H9 (cell line): ENCODE measurements at regions not wholly inside any gene's neighbourhood (a gene's known extent, or its start where the extent isn't known, plus 50 kb on each side); places are given as distances from the start of the nearest gene placed in this dataset.

Source experiments
- DNase-seq: peaks from one replicate; pipeline ENCODE4 v3.0.0-alpha.2; 2017
- H2AFZ ChIP-seq: one replicate; pipeline ENCODE4 v1.6.1; 2013; ENCODE audit warnings: mild to moderate bottlenecking, low read length, control low read depth, moderate library complexity
- H2AK5ac ChIP-seq: 2 replicates; pipeline ENCODE4 v1.6.1; 2013; ENCODE audit warnings: low read length, control low read depth, mixed read lengths; ENCODE audit not compliant: insufficient read length
- H2BK120ac ChIP-seq: one replicate; pipeline ENCODE4 v1.6.1; 2013; ENCODE audit warnings: low read depth, mild to moderate bottlenecking, low read length, control low read depth, inconsistent platforms; ENCODE audit not compliant: poor library complexity, severe bottlenecking
- H2BK12ac ChIP-seq: 2 replicates; pipeline ENCODE4 v1.6.1; 2013; ENCODE audit warnings: low read length, control low read depth, mixed read lengths, low read depth; ENCODE audit not compliant: insufficient read length
- H2BK15ac ChIP-seq: 2 replicates; pipeline ENCODE4 v1.6.1; 2013; ENCODE audit warnings: low read depth, low read length, control low read depth
- H2BK20ac ChIP-seq: one replicate; pipeline ENCODE4 v1.6.1; 2013; ENCODE audit warnings: low read depth, mild to moderate bottlenecking, low read length, control low read depth, inconsistent platforms; ENCODE audit not compliant: poor library complexity, severe bottlenecking
- H2BK5ac ChIP-seq: 2 replicates; pipeline ENCODE4 v1.6.1; 2013; ENCODE audit warnings: low read length, control low read depth, mixed read lengths; ENCODE audit not compliant: insufficient read length
- H3K14ac ChIP-seq: 2 replicates; pipeline ENCODE4 v1.6.1; 2013; ENCODE audit warnings: low read length, control low read depth; ENCODE audit not compliant: insufficient read depth
- H3K18ac ChIP-seq: 2 replicates; pipeline ENCODE4 v1.6.1; 2013; ENCODE audit warnings: low read depth, mild to moderate bottlenecking, mixed read lengths, low read length, control low read depth; ENCODE audit not compliant: insufficient read length
- H3K23ac ChIP-seq: 2 replicates; pipeline ENCODE4 v1.6.1; 2013; ENCODE audit warnings: low read length, control low read depth, mixed read lengths, low read depth; ENCODE audit not compliant: insufficient read length
- H3K23me2 ChIP-seq: 2 replicates; pipeline ENCODE4 v1.6.1; 2013; ENCODE audit warnings: low read depth, mild to moderate bottlenecking, mixed read lengths, low read length, control low read depth; ENCODE audit not compliant: insufficient read length, poor library complexity, severe bottlenecking
- H3K27ac ChIP-seq: 2 replicates; pipeline ENCODE4 v1.5.1; 2013; ENCODE audit warnings: low read length, control low read depth, mixed read lengths, low read depth; ENCODE audit not compliant: insufficient read length
- H3K27me3 ChIP-seq: 2 replicates; pipeline ENCODE4 v1.6.1; 2013; ENCODE audit warnings: low read length, control low read depth, inconsistent platforms; ENCODE audit not compliant: insufficient read depth
- H3K4ac ChIP-seq: 2 replicates; pipeline ENCODE4 v1.6.1; 2013; ENCODE audit warnings: low read depth, mild to moderate bottlenecking, control low read depth, inconsistent platforms, low read length, moderate library complexity
- H3K4me1 ChIP-seq: 2 replicates; pipeline ENCODE4 v1.6.1; 2013; ENCODE audit warnings: low read length, control low read depth, inconsistent platforms; ENCODE audit not compliant: insufficient read depth
- H3K4me2 ChIP-seq: 2 replicates; pipeline ENCODE4 v1.6.1; 2013; ENCODE audit warnings: low read length, control low read depth, mixed read lengths; ENCODE audit not compliant: insufficient read length, insufficient read depth
- H3K56ac ChIP-seq: 2 replicates; pipeline ENCODE4 v1.6.1; 2013; ENCODE audit warnings: low read depth, mild to moderate bottlenecking, mixed read lengths, low read length, control low read depth; ENCODE audit not compliant: insufficient read length
- H3K79me1 ChIP-seq: 2 replicates; pipeline ENCODE4 v1.6.1; 2013; ENCODE audit warnings: low read depth, mild to moderate bottlenecking, moderate library complexity, low read length, control low read depth, inconsistent platforms; ENCODE audit not compliant: insufficient read depth, poor library complexity, severe bottlenecking
- H3K79me2 ChIP-seq: 2 replicates; pipeline ENCODE4 v1.6.1; 2013; ENCODE audit warnings: low read length, control low read depth, inconsistent platforms; ENCODE audit not compliant: insufficient read depth
- H3K9ac ChIP-seq: 2 replicates; pipeline ENCODE4 v1.6.1; 2013; ENCODE audit warnings: low read length, control low read depth, mixed read lengths; ENCODE audit not compliant: insufficient read length; ENCODE audit errors: extremely low read depth
- H3K9me3 ChIP-seq: one replicate; pipeline ENCODE4 v1.6.1; 2013; ENCODE audit warnings: low read depth, low read length, inconsistent platforms; ENCODE audit not compliant: control insufficient read depth
- H3T11ph ChIP-seq: one replicate; pipeline ENCODE4 v1.6.1; 2013; ENCODE audit warnings: mild to moderate bottlenecking, low read length, control low read depth, inconsistent platforms
- H4K20me1 ChIP-seq: one replicate; pipeline ENCODE4 v1.6.1; 2013; ENCODE audit not compliant: control insufficient read depth, insufficient read length, insufficient read depth
- H4K5ac ChIP-seq: 2 replicates; pipeline ENCODE4 v1.6.1; 2013; ENCODE audit warnings: low read depth, mild to moderate bottlenecking, mixed read lengths, low read length, control low read depth; ENCODE audit not compliant: insufficient read length
- H4K8ac ChIP-seq: replicated peaks from 2 replicates; pipeline ENCODE4 v1.6.1; 2013; ENCODE audit warnings: low read length, control low read depth, mixed read lengths, low read depth; ENCODE audit not compliant: insufficient read length
- H4K91ac ChIP-seq: 2 replicates; pipeline ENCODE4 v1.6.1; 2013; ENCODE audit warnings: low read depth, mild to moderate bottlenecking, moderate library complexity, mixed read lengths, low read length, control low read depth; ENCODE audit not compliant: insufficient read length
- H3K27ac Mint-ChIP-seq, 3 experiments: 2 replicates in 2 of 3; 3 replicates in 1 of 3; pipeline ENCODE4 v1.8.0; 2020 to 2021; ENCODE audit warnings: mixed read lengths in 3 of 3, mild to moderate bottlenecking in 1 of 3, moderate library complexity in 1 of 3
- H3K27me3 Mint-ChIP-seq: 2 replicates; pipeline ENCODE4 v1.8.0; 2021; ENCODE audit warnings: low read depth, mild to moderate bottlenecking, moderate library complexity, mixed read lengths
- H3K36me3 Mint-ChIP-seq, 3 experiments: 2 replicates in 2 of 3; 3 replicates in 1 of 3; pipeline ENCODE4 v1.8.0; 2020 to 2021; ENCODE audit warnings: low read depth in 3 of 3, mixed read lengths in 3 of 3; ENCODE audit not compliant: insufficient read depth in 1 of 3
- H3K4me1 Mint-ChIP-seq, 2 experiments: 2 replicates each; pipeline ENCODE4 v1.8.0; 2020; ENCODE audit warnings: mixed read lengths in 2 of 2
- H3K4me3 Mint-ChIP-seq, 2 experiments: 2 replicates in 1 of 2; 3 replicates in 1 of 2; pipeline ENCODE4 v1.8.0; 2020 to 2021; ENCODE audit warnings: mild to moderate bottlenecking in 2 of 2, mixed read lengths in 2 of 2, moderate library complexity in 1 of 2
- H3K9me3 Mint-ChIP-seq, 2 experiments: 2 replicates in 1 of 2; 3 replicates in 1 of 2; pipeline ENCODE4 v1.8.0; 2020; ENCODE audit warnings: mild to moderate bottlenecking in 2 of 2, mixed read lengths in 2 of 2, moderate library complexity in 1 of 2
- WGBS: extraction: QIAGEN DNeasy Blood & Tissue Kit; methylation state at CpG from one replicate; pipeline ENCODE4 v1.1.7; 2013; ENCODE audit warnings: missing lambda C conversion rate, low lambda C conversion rate, mixed read lengths; ENCODE audit not compliant: insufficient read length; ENCODE audit errors: extremely low coverage; 5-methylcytosine and 5-hydroxymethylcytosine counted together
- TF ChIP-seq, protein P1 (sequence below): fragments of 200-600 bp; sonication (generic); conservative IDR thresholded peaks from 3 replicates; pipeline ENCODE4 v1.8.0; 2021; ENCODE audit warnings: antibody characterized with exemption, mild to moderate bottlenecking

DNA sequence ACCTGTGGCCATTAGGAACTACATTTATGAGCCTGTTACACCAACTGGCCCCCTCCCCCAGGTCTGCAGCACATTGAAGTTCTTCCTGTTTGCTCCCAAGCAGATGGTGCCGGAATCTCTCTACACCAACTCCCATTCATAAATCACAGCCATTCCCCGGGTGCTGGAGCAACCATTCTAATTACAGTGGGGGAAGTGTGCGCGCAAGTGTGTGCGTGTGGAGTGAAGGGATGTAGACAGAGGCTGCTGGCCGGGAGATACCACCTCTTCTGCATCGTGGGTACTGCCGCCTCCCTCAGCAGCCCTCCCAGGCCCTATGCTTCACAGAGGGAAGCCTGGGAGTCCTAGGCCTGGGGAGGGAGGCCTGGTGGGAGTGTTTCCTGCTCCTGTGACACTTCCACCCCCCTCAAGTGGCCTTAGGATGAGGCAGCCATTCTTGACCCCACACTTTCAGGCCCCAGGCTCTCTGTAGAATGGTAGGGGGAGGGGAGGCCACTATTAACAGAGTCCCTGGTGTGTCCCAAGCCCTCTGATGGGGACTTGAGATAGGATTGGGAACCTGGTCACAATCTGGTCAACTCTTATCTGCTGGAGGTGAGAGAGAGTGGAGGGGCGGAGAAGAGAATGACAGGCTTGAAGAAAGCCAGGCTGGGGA, 69.1 kb downstream of the MAGEF1 start:
- Histone ChIP-seq H4K91ac (no peak overlapping the region), H3K79me2 (no peaks in the 10 kb centered on the region), H3T11ph (no peak overlapping the region), H4K5ac (no peak overlapping the region), H3K23ac (no peak overlapping the region), H2BK5ac (no peak overlapping the region), H3K27ac (no peak overlapping the region), H3K4me1 (peaks cover 4% of the 10 kb centered on the region; the same call in 1 of the 2 replicates), H2BK120ac (no peak overlapping the region), H3K23me2 (no peaks in the 10 kb centered on the region), H3K14ac (no peak overlapping the region), H3K4me2 (no peak overlapping the region), H3K27me3 (no peaks in the 10 kb centered on the region), H2BK12ac (no peak overlapping the region), H4K20me1 (no peaks in the 10 kb centered on the region), H2BK15ac (no peak overlapping the region), H3K9me3 (no peaks in the 10 kb centered on the region), H3K4ac (no peak overlapping the region), H3K9ac (no peak overlapping the region), H3K56ac (no peak overlapping the region), H2BK20ac (no peak overlapping the region), H2AK5ac (no peak overlapping the region), H4K8ac (no peak overlapping the region), H3K79me1 (no peaks in the 10 kb centered on the region), H2AFZ (no peak overlapping the region), H3K18ac (no peak overlapping the region)
- TF ChIP-seq, protein P1, sequence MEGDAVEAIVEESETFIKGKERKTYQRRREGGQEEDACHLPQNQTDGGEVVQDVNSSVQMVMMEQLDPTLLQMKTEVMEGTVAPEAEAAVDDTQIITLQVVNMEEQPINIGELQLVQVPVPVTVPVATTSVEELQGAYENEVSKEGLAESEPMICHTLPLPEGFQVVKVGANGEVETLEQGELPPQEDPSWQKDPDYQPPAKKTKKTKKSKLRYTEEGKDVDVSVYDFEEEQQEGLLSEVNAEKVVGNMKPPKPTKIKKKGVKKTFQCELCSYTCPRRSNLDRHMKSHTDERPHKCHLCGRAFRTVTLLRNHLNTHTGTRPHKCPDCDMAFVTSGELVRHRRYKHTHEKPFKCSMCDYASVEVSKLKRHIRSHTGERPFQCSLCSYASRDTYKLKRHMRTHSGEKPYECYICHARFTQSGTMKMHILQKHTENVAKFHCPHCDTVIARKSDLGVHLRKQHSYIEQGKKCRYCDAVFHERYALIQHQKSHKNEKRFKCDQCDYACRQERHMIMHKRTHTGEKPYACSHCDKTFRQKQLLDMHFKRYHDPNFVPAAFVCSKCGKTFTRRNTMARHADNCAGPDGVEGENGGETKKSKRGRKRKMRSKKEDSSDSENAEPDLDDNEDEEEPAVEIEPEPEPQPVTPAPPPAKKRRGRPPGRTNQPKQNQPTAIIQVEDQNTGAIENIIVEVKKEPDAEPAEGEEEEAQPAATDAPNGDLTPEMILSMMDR = no peak
- no peak for DNase-seq
- H3K4me1 Mint-ChIP-seq = peaks cover 9 to 26% of the 10 kb centered on the region in 2 experiments
- H3K4me3 Mint-ChIP-seq = no peak overlapping the region
- WGBS = no CpG with 5 or more reads among the region's 9 CpGs
- no peaks in the 10 kb centered on the region for H3K36me3 Mint-ChIP-seq
- H3K27ac Mint-ChIP-seq = peak overlapping the region in 1 of 3 experiments; percentile 42; a peak in 1 of 7 replicates
- peaks cover 10% of the 10 kb centered on the region for H3K27me3 Mint-ChIP-seq
- H3K9me3 Mint-ChIP-seq = no peaks in the 10 kb centered on the region
